GM10266 (cell line): ENCODE measurements at regions not wholly inside any gene's neighbourhood (a gene's known extent, or its start where the extent isn't known, plus 50 kb on each side); places are given as distances from the start of the nearest gene placed in this dataset.

ENCODE experiments used
- DNase-seq: peaks from one replicate; pipeline ENCODE4 v3.0.0; 2012; ENCODE audit errors: extremely low spot score
- CTCF ChIP-seq: IDR thresholded peaks from 2 replicates; pipeline ENCODE4 v1.5.1; 2012; ENCODE audit warnings: mild to moderate bottlenecking, low read depth; ENCODE audit not compliant: control insufficient read depth, insufficient read depth; ENCODE audit errors: missing control alignments

DNA sequence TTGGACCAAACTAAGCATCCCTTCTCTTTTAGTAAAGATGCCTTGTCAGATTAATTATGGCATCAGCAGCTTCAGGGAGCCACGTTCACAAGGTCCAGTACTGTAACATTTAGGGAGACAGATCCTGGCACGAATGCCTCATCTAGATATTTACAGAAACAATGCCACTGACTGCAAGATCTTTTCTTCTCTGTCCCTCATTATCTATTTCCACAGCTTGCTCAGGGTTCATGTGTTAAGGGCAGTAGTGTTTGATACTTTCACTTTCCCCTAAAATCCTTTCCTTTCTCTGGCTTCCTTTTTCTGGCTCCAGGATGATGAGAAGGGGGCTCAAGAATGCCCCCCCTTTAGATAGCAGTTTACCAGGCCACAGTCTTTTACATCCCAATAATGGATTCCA lies 393.9 kb downstream of the BCL11A start:
- TF ChIP-seq CTCF = no peak
- no peak for DNase-seq

DNA sequence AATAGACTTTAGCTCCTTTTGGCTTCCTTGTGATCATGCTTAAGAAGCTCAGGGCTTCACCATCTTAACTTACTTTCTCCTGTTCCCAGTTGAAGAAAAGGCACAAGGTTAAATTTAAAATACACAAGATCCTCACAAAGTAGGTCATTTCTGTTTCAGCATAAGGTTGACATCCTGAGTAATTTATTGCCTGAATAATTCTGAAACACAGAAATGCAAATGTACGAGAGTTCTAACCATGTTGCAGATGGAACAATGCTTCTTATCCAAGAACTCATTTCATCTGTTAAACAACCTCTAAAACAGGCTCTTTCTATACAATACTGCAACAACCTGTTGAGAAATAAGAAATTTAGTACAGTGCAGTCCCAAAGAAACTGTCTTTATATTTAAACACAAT lies 395.2 kb downstream of the BCL11A start:
- DNase-seq = no peak
- no peak for TF ChIP-seq CTCF

- no peak for DNase-seq
Measured at GRCh38 chr2:60157283-60157682, 396.2 kb downstream of the BCL11A start.

GRCh38 chr2:60154142-60154541 lies 399.3 kb downstream of the BCL11A start:
- no peak for TF ChIP-seq CTCF
- no peak for DNase-seq

More at GRCh38 chr2:60157283-60157682, 396.2 kb downstream of the BCL11A start:
- no peak for TF ChIP-seq CTCF

- no peak for DNase-seq
Measured at GRCh38 chr2:60152226-60152833, 401.1 kb downstream of the BCL11A start.

GRCh38 chr2:60149176-60149575 lies 404.3 kb downstream of the BCL11A start:
- DNase-seq = no peak
- TF ChIP-seq CTCF = no peak

More at GRCh38 chr2:60152226-60152833, 401.1 kb downstream of the BCL11A start:
- peak; percentile 57 for TF ChIP-seq CTCF

DNA sequence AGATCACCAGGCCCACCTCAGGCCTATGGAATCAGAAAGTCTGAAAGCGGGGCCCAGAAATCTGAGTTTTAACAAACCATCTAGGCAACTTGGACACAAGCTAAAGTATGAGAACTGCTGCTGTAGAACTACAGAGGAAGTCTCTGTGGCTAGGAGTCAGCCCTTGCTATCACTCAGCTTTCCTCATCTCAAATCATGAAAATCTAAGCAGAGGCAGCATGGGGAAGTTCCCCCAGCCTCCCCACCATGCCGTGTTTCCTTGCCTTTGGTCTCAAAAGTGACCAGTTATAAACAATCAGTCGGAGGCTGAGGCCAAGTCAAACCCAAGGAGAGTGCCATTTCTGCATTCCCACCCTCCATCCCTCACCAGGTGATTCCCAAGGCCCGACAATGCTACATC lies 404.7 kb downstream of the BCL11A start:
- no peak for TF ChIP-seq CTCF
- no peak for DNase-seq
